ENCODE measurements at regions not wholly inside any gene's neighbourhood (a gene's known extent, or its start where the extent isn't known, plus 50 kb on each side); places are given as distances from the start of the nearest gene placed in this dataset.

DNA sequence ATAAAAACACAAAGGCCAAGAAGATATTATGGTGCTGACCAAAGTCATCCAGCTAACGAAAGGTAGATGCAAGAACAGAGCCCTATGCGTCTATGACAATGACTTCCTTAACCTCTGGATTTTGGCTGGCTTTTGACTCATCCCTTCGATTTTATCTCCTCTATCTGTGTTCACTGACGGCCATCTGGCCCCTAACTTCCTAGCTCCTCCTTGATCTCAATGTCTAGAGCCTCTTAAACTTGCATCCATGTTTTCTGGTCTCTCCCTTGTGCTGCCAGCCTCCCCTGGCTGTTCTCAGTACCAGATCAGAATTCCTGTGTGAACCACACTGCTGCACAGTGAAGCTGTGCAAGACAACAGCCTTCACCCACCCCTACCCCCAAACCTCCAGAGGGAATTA lies 452.9 kb downstream of the UTRN start:
- ATAC-seq (ENCODE audit: insufficient number of reproducible peaks, low FRiP score, low read depth) = no peak
- DNase-seq (ENCODE audit: low spot score) = no peak
- H3K9me3 ChIP-seq = no peaks in the 10 kb centered on the region
- H3K27me3 ChIP-seq (replicated peaks; ENCODE audit: insufficient read depth) = no peaks in the 10 kb centered on the region
- H3K4me1 ChIP-seq (ENCODE audit: control insufficient read depth in 1 of 2, low read depth in 2 of 2) = no peaks in the 10 kb centered on the region
- H3K27ac ChIP-seq = no peak overlapping the region
- TF ChIP-seq, protein P1, sequence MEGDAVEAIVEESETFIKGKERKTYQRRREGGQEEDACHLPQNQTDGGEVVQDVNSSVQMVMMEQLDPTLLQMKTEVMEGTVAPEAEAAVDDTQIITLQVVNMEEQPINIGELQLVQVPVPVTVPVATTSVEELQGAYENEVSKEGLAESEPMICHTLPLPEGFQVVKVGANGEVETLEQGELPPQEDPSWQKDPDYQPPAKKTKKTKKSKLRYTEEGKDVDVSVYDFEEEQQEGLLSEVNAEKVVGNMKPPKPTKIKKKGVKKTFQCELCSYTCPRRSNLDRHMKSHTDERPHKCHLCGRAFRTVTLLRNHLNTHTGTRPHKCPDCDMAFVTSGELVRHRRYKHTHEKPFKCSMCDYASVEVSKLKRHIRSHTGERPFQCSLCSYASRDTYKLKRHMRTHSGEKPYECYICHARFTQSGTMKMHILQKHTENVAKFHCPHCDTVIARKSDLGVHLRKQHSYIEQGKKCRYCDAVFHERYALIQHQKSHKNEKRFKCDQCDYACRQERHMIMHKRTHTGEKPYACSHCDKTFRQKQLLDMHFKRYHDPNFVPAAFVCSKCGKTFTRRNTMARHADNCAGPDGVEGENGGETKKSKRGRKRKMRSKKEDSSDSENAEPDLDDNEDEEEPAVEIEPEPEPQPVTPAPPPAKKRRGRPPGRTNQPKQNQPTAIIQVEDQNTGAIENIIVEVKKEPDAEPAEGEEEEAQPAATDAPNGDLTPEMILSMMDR (IDR thresholded peaks at IDR 0.05) = no peak
- H3K36me3 ChIP-seq = peaks cover 1% of the 10 kb centered on the region
- no peak overlapping the region for H3K4me3 ChIP-seq

- Histone ChIP-seq H3K9me3 (no peaks in the 10 kb centered on the region), H3K4me3 (no peak overlapping the region), H3K27me3 (replicated peaks; ENCODE audit: insufficient read depth) (no peaks in the 10 kb centered on the region), H3K4me1 (ENCODE audit: control insufficient read depth in 1 of 2, low read depth in 2 of 2) (no peaks in the 10 kb centered on the region), H3K36me3 (no peaks in the 10 kb centered on the region), H3K27ac (no peak overlapping the region)
- TF ChIP-seq, protein P1 (IDR thresholded peaks at IDR 0.05) = no peak
- no peak for DNase-seq (ENCODE audit: low spot score)
- ATAC-seq (ENCODE audit: insufficient number of reproducible peaks, low FRiP score, low read depth) = no peak
Observed at GRCh38 chr6:144739873-144740272, 454.7 kb downstream of the UTRN start.

- DNase-seq (ENCODE audit: low spot score) = no peak
- Histone ChIP-seq H3K9me3 (no peaks in the 10 kb centered on the region), H3K36me3 (no peaks in the 10 kb centered on the region), H3K27ac (no peak overlapping the region), H3K27me3 (replicated peaks; ENCODE audit: insufficient read depth) (no peaks in the 10 kb centered on the region), H3K4me1 (ENCODE audit: control insufficient read depth in 1 of 2, low read depth in 2 of 2) (no peaks in the 10 kb centered on the region), H3K4me3 (no peak overlapping the region)
- ATAC-seq (ENCODE audit: insufficient number of reproducible peaks, low FRiP score, low read depth) = no peak
- TF ChIP-seq, protein P1 (IDR thresholded peaks at IDR 0.05) = no peak
Observed at GRCh38 chr6:144741659-144742058, 456.5 kb downstream of the UTRN start.

GRCh38 chr6:144742779-144743178 lies 457.6 kb downstream of the UTRN start:
- Histone ChIP-seq H3K4me1 (ENCODE audit: control insufficient read depth in 1 of 2, low read depth in 2 of 2) (no peaks in the 10 kb centered on the region), H3K36me3 (no peaks in the 10 kb centered on the region), H3K27ac (no peak overlapping the region), H3K4me3 (no peak overlapping the region), H3K9me3 (no peaks in the 10 kb centered on the region), H3K27me3 (replicated peaks; ENCODE audit: insufficient read depth) (no peaks in the 10 kb centered on the region)
- no peak for ATAC-seq (ENCODE audit: insufficient number of reproducible peaks, low FRiP score, low read depth)
- TF ChIP-seq, protein P1 (IDR thresholded peaks at IDR 0.05) = no peak
- DNase-seq (ENCODE audit: low spot score) = no peak

DNA sequence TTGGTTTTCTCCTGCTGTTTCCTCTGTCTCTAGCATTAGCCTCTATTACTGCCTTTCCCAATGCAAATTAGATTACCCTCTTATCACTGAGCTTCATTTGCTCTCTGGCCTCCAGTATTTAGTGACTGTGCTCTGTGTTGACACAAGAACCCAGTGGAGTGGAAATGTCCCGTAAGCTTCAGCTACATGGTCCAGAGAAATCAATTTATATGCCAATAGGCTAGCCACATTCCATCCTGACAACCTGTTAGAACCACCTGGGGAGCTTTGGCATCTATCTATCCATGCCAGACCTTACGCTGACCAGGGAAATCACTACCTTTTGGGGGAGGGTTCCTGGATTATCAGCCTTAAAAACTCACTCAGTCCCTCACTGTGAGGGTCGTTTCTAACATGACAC lies 459.6 kb downstream of the UTRN start:
- Histone ChIP-seq H3K4me1 (ENCODE audit: control insufficient read depth in 1 of 2, low read depth in 2 of 2) (no peaks in the 10 kb centered on the region), H3K36me3 (peaks cover 5% of the 10 kb centered on the region), H3K27ac (no peak overlapping the region), H3K9me3 (no peaks in the 10 kb centered on the region), H3K27me3 (replicated peaks; ENCODE audit: insufficient read depth) (no peaks in the 10 kb centered on the region), H3K4me3 (no peak overlapping the region)
- TF ChIP-seq, protein P1 (IDR thresholded peaks at IDR 0.05) = no peak
- ATAC-seq (ENCODE audit: insufficient number of reproducible peaks, low FRiP score, low read depth) (no peak), DNase-seq (ENCODE audit: low spot score) (no peak)
